Mesothelial cell of epicardium (in vitro differentiated cells): ENCODE measurements at regions not wholly inside any gene's neighbourhood (a gene's known extent, or its start where the extent isn't known, plus 50 kb on each side); places are given as distances from the start of the nearest gene placed in this dataset.

ENCODE experiments used
- DNase-seq, 2 experiments: peaks; one replicate each; pipeline ENCODE4 v3.0.0; 2021; ENCODE audit warnings: low spot score in 2 of 2; ENCODE audit not compliant: unreplicated experiment in 2 of 2
- H3K27ac Mint-ChIP-seq: 2 replicates; pipeline ENCODE4 v1.8.0; 2021; ENCODE audit warnings: mixed read lengths
- H3K27me3 Mint-ChIP-seq: 2 replicates; pipeline ENCODE4 v1.8.0; 2021; ENCODE audit warnings: low read depth, mixed read lengths
- H3K36me3 Mint-ChIP-seq: 2 replicates; pipeline ENCODE4 v1.8.0; 2021; ENCODE audit warnings: mixed read lengths
- H3K4me1 Mint-ChIP-seq: 2 replicates; pipeline ENCODE4 v1.8.0; 2021; ENCODE audit warnings: mixed read lengths
- H3K4me3 Mint-ChIP-seq: 2 replicates; pipeline ENCODE4 v1.8.0; 2021; ENCODE audit warnings: mild to moderate bottlenecking, moderate library complexity, mixed read lengths
- H3K9me3 Mint-ChIP-seq: 2 replicates; pipeline ENCODE4 v1.8.0; 2021; ENCODE audit warnings: mixed read lengths
- TF ChIP-seq, protein P1 (sequence below): fragments of 200-600 bp; sonication (generic); IDR thresholded peaks from one replicate; pipeline ENCODE4 v1.5.0; 2021; ENCODE audit warnings: antibody characterized with exemption; ENCODE audit not compliant: unreplicated experiment

DNA sequence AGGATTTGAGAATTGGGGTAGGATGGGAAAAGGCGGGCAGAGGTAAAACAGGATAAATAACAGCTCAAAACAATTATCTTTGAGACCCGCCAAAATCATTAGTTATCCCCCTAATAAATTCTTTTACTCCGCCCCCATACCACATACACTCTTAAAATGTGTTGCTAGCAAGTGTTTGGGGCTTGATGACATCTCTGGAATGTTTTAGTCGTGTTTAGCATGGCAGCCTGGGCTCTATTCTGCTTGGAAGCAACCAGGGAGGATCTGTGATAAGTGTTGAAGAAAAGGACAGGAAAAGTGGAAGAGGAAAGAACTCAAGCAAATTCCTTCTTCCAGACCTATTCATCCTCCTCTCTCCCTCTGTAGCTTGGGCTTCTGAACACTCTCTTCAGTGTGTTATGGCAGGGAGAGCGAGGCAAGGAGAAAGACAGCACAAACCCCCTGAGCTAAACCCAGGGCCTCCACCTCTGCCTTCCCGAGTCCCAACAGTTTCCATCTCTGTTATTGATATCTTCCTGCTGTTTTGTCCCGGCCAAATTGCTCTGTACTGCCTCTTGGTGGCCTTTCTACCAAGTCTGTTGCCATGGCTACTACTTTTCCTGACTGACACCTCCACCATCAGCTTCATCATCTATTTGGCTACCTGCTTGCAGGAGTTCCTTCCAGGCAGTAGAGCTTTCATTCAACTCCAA, 135.8 kb downstream of the RPL22L1 start:
- H3K9me3 Mint-ChIP-seq: peaks cover 4% of the 10 kb centered on the region
- H3K4me3 Mint-ChIP-seq: no peak overlapping the region
- H3K36me3 Mint-ChIP-seq: no peaks in the 10 kb centered on the region
- peak overlapping the region; percentile 41 for H3K27ac Mint-ChIP-seq
- TF ChIP-seq, protein P1, sequence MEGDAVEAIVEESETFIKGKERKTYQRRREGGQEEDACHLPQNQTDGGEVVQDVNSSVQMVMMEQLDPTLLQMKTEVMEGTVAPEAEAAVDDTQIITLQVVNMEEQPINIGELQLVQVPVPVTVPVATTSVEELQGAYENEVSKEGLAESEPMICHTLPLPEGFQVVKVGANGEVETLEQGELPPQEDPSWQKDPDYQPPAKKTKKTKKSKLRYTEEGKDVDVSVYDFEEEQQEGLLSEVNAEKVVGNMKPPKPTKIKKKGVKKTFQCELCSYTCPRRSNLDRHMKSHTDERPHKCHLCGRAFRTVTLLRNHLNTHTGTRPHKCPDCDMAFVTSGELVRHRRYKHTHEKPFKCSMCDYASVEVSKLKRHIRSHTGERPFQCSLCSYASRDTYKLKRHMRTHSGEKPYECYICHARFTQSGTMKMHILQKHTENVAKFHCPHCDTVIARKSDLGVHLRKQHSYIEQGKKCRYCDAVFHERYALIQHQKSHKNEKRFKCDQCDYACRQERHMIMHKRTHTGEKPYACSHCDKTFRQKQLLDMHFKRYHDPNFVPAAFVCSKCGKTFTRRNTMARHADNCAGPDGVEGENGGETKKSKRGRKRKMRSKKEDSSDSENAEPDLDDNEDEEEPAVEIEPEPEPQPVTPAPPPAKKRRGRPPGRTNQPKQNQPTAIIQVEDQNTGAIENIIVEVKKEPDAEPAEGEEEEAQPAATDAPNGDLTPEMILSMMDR: no peak
- no peak for DNase-seq
- no peaks in the 10 kb centered on the region for H3K27me3 Mint-ChIP-seq
- peaks cover 26% of the 10 kb centered on the region for H3K4me1 Mint-ChIP-seq

GRCh38 chr3:170732660-170733245, 137.2 kb downstream of the RPL22L1 start:
- H3K27me3 Mint-ChIP-seq: no peaks in the 10 kb centered on the region
- no peak overlapping the region for H3K27ac Mint-ChIP-seq
- H3K4me3 Mint-ChIP-seq: no peak overlapping the region
- no peak for DNase-seq
- peaks cover under 1% of the 10 kb centered on the region for H3K9me3 Mint-ChIP-seq
- H3K36me3 Mint-ChIP-seq: no peaks in the 10 kb centered on the region
- peaks cover 24% of the 10 kb centered on the region for H3K4me1 Mint-ChIP-seq
- TF ChIP-seq, protein P1: no peak

- Mint-ChIP-seq H3K36me3 (no peaks in the 10 kb centered on the region), H3K4me3 (no peak overlapping the region), H3K27ac (no peak overlapping the region), H3K27me3 (no peaks in the 10 kb centered on the region), H3K4me1 (peaks cover 24% of the 10 kb centered on the region), H3K9me3 (no peaks in the 10 kb centered on the region)
- TF ChIP-seq, protein P1: no peak
- DNase-seq: no peak
Observed at GRCh38 chr3:170731281-170731680, 138.7 kb downstream of the RPL22L1 start.

GRCh38 chr3:170730071-170730812, 139.8 kb downstream of the RPL22L1 start:
- Mint-ChIP-seq H3K27ac (peak overlapping the region; percentile 82), H3K4me1 (peaks cover 25% of the 10 kb centered on the region), H3K9me3 (no peaks in the 10 kb centered on the region), H3K36me3 (no peaks in the 10 kb centered on the region), H3K27me3 (no peaks in the 10 kb centered on the region), H3K4me3 (no peak overlapping the region)
- TF ChIP-seq, protein P1: no peak
- no peak for DNase-seq

DNA sequence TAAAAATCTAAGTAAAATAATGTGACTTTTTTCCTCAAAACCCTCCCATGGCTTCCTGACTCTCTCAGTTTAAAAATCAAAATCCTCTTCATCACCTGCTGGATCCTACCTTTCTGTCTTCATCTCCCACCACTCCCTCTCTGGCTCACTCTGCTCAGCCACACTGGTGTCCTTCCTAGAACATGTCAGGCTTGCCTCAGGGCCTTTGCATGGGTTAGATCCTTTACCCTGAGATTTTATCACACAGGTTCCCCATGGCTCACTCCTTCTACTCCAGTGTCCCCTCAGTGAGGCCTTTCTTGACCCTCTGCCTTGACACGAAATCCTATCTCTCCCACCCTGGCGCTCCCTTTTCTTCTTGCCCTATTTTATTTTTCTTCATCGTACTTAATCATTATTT, 141.8 kb downstream of the RPL22L1 start:
- no peaks in the 10 kb centered on the region for H3K9me3 Mint-ChIP-seq

More for the DNA sequence above, 141.8 kb downstream of the RPL22L1 start:
- DNase-seq: no peak
- TF ChIP-seq, protein P1: no peak
- Mint-ChIP-seq H3K4me1 (peaks cover 37% of the 10 kb centered on the region), H3K36me3 (no peaks in the 10 kb centered on the region), H3K27ac (no peak overlapping the region), H3K27me3 (no peaks in the 10 kb centered on the region), H3K4me3 (no peak overlapping the region)
